SK-N-SH (cell line): ENCODE measurements at regions not wholly inside any gene's neighbourhood (a gene's known extent, or its start where the extent isn't known, plus 50 kb on each side); places are given as distances from the start of the nearest gene placed in this dataset.

Experiments used
- CTCF ChIA-PET: fragments of 300-600, 350-600 bp; formaldehyde crosslinking; extraction: SDS; loops from one replicate; lab custom pipeline; 2021; lab: Yijun Ruan, JAX
- POLR2A ChIA-PET: fragments of 350-600 bp; sonication (Branson Sonifier 250); formaldehyde crosslinking; extraction: SDS; loops from one replicate; lab custom pipeline; 2020; ENCODE audit warnings: antibody characterized with exemption, inconsistent platforms; lab: Yijun Ruan, JAX
- DNase-seq: peaks from one replicate; pipeline ENCODE4 v3.0.0; 2012
- H2AFZ ChIP-seq: fragments of 200-600 bp; sonication (generic); 2 replicates; pipeline ENCODE4 v1.8.1; 2016; ENCODE audit warnings: antibody characterized with exemption, mild to moderate bottlenecking, low read depth
- H3F3A ChIP-seq: fragments of 200-600 bp; sonication (generic); replicated peaks from 2 replicates; pipeline ENCODE3; 2016; ENCODE audit warnings: antibody characterized with exemption, mild to moderate bottlenecking; ENCODE audit not compliant: insufficient read depth
- H3K27ac ChIP-seq, 2 experiments: fragments of 200-500 bp in 1 of 2; fragments of 200-600 bp in 1 of 2; sonication (Bioruptor generic) in 1 of 2; sonication (generic), shearing (Covaris generic) in 1 of 2; 2 replicates each; pipeline versions ENCODE4 v1.5.1 to v1.6.1; 2014 to 2016; ENCODE audit warnings: low read depth in 2 of 2, inconsistent platforms in 1 of 2, low read length in 1 of 2, mild to moderate bottlenecking in 1 of 2, mixed read lengths in 1 of 2
- H3K27me3 ChIP-seq: fragments of 200-600 bp; sonication (generic), shearing (Covaris generic); 2 replicates; pipeline ENCODE4 v1.6.1; 2016; ENCODE audit warnings: mixed run types; ENCODE audit not compliant: insufficient read depth
- H3K36me3 ChIP-seq, 2 experiments: fragments of 200-500 bp in 1 of 2; fragments of 200-600 bp in 1 of 2; sonication (Bioruptor generic) in 1 of 2; sonication (generic) in 1 of 2; replicated peaks in 1 of 2; 2 replicates each; pipeline versions ENCODE3 to v1.5.1; 2014 to 2016; ENCODE audit warnings: low read length in 1 of 2, mild to moderate bottlenecking in 1 of 2; ENCODE audit not compliant: insufficient read depth in 2 of 2, control insufficient read depth in 1 of 2
- H3K4me1 ChIP-seq, 2 experiments: fragments of 200-500 bp in 1 of 2; fragments of 200-600 bp in 1 of 2; sonication (Bioruptor generic) in 1 of 2; sonication (generic), shearing (Covaris generic) in 1 of 2; 2 replicates each; pipeline versions ENCODE4 v1.5.1 to v1.6.1; 2014 to 2016; ENCODE audit warnings: low read depth in 1 of 2, low read length in 1 of 2, mixed run types in 1 of 2; ENCODE audit not compliant: insufficient read depth in 2 of 2, control insufficient read depth in 1 of 2
- H3K4me2 ChIP-seq: fragments of 200-600 bp; sonication (generic), shearing (Covaris generic); 2 replicates; pipeline ENCODE4 v1.6.1; 2017; ENCODE audit warnings: mixed run types
- H3K4me3 ChIP-seq, 2 experiments: fragments of 200-500 bp in 1 of 2; fragments of 200-600 bp in 1 of 2; sonication (Bioruptor generic) in 1 of 2; sonication (generic), shearing (Covaris generic) in 1 of 2; 2 replicates each; pipeline versions ENCODE4 v1.5.1 to v1.8.1; 2014 to 2016; ENCODE audit warnings: low read depth in 2 of 2, inconsistent platforms in 1 of 2, low read length in 1 of 2, mild to moderate bottlenecking in 1 of 2, mixed read lengths in 1 of 2, moderate library complexity in 1 of 2
- H3K79me2 ChIP-seq: fragments of 200-600 bp; sonication (generic); 2 replicates; pipeline ENCODE4 v1.8.1; 2017; ENCODE audit warnings: mild to moderate bottlenecking; ENCODE audit not compliant: insufficient read depth
- H3K9ac ChIP-seq: fragments of 200-600 bp; sonication (generic); 2 replicates; pipeline ENCODE4 v1.6.1; 2017; ENCODE audit warnings: mixed run types
- H3K9me2 ChIP-seq: fragments of 200-600 bp; sonication (generic); 2 replicates; pipeline ENCODE4 v1.6.1; 2017; ENCODE audit warnings: mixed run types
- H3K9me3 ChIP-seq: fragments of 200-600 bp; sonication (generic); 2 replicates; pipeline ENCODE4 v1.6.1; 2017; ENCODE audit warnings: mixed run types, mild to moderate bottlenecking, moderate library complexity
- H4K20me1 ChIP-seq: fragments of 200-600 bp; sonication (generic); 2 replicates; pipeline ENCODE4 v1.6.1; 2017; ENCODE audit warnings: mild to moderate bottlenecking, mixed run types; ENCODE audit not compliant: insufficient read depth
- CHD2 ChIP-seq: fragments of 150-350 bp; IDR thresholded peaks from 2 replicates; pipeline ENCODE4 v1.6.1; 2018; ENCODE audit warnings: low read length; ENCODE audit not compliant: partially characterized antibody
- ELF1 ChIP-seq: IDR thresholded peaks from 2 replicates; pipeline ENCODE4 v1.4.0; 2012
- FOXJ3 ChIP-seq: sonication (generic); formaldehyde crosslinking; IDR thresholded peaks from 2 replicates; pipeline ENCODE4 v1.5.1; 2020; ENCODE audit warnings: mild to moderate bottlenecking, missing genetic modification reagents
- GABPA ChIP-seq: IDR thresholded peaks from 2 replicates; pipeline ENCODE4 v1.4.0; 2012; ENCODE audit warnings: low read depth, mild to moderate bottlenecking
- MXI1 ChIP-seq: IDR thresholded peaks from 2 replicates; pipeline ENCODE4 v1.6.1; 2012; ENCODE audit warnings: mild to moderate bottlenecking, low read depth, low read length, improper control_type of control experiment
- RAD21 ChIP-seq: IDR thresholded peaks from 2 replicates; pipeline ENCODE4 v1.6.1; 2012; ENCODE audit warnings: mild to moderate bottlenecking, low read length
- RXRA ChIP-seq: IDR thresholded peaks from 2 replicates; pipeline ENCODE4 v1.4.0; 2012; ENCODE audit warnings: low read depth, mild to moderate bottlenecking, borderline replicate concordance
- SMC3 ChIP-seq: IDR thresholded peaks from 2 replicates; pipeline ENCODE4 v1.6.1; 2012; ENCODE audit warnings: low read depth, low read length, improper control_type of control experiment
- TAF1 ChIP-seq: IDR thresholded peaks from 2 replicates; pipeline ENCODE4 v1.6.1; 2012; ENCODE audit warnings: low read depth, mild to moderate bottlenecking, low read length, moderate library complexity, borderline replicate concordance
- TCF12 ChIP-seq: IDR thresholded peaks from 2 replicates; pipeline ENCODE4 v1.4.0; 2012
- TEAD4 ChIP-seq: IDR thresholded peaks from 2 replicates; pipeline ENCODE4 v1.4.0; 2012; ENCODE audit warnings: mild to moderate bottlenecking, borderline replicate concordance; ENCODE audit not compliant: insufficient read depth
- WGBS: methylation state at CpG from one replicate; pipeline ENCODE4 v1.1.6; 2017; ENCODE audit warnings: low lambda C conversion rate; 5-methylcytosine and 5-hydroxymethylcytosine counted together
- TF ChIP-seq, protein P1 (sequence below): IDR thresholded peaks from 2 replicates; pipeline ENCODE4 v1.4.0; 2012; ENCODE audit warnings: low read depth, borderline replicate concordance
- TF ChIP-seq, protein P2 (sequence below): IDR thresholded peaks from 2 replicates; pipeline ENCODE4 v1.6.1; 2012; ENCODE audit warnings: mild to moderate bottlenecking, low read depth, low read length, moderate library complexity
- TF ChIP-seq, protein P3 (sequence below): fragments of 200-600 bp; sonication (generic); IDR thresholded peaks from 2 replicates; pipeline ENCODE4 v1.6.1; 2017; ENCODE audit warnings: antibody characterized with exemption, mild to moderate bottlenecking, moderate library complexity
- TF ChIP-seq, protein P4 (sequence below): fragments of 150-350 bp; IDR thresholded peaks from 2 replicates; pipeline ENCODE4 v1.6.1; 2017; ENCODE audit warnings: antibody characterized with exemption, low read length, low read depth, borderline replicate concordance

DNA sequence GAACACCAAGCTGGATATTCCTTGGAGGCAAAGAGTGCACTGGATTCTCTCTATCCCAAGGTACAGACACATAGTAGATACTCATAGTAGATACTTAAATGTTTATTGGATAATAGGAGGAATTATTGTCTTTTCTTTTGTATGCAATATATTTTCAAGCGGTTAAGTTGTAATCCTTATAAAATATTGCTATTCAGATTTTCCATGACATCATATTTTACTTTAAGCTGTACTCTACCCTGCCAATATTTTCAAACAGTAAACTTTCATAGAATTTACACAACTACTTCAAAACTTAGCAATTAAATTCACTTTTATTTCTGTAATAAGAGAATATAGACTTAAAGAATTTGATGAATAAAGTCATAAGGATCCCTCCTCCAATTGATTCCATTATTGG lies 546.5 kb upstream of the CAMK1G start:
- no peaks in the 10 kb centered on the region for H3K9me2 ChIP-seq
- no peaks in the 10 kb centered on the region for H3K79me2 ChIP-seq
- ChIA-PET POLR2A (no interaction called here), CTCF (no interaction called here)
- H3K4me2 ChIP-seq: no peak overlapping the region
- H3K4me3 ChIP-seq: no peak overlapping the region
- no peaks in the 10 kb centered on the region for H4K20me1 ChIP-seq
- TF ChIP-seq FOXJ3 (CRISPR knock-in tag) (no peak), SMC3 (no peak), RXRA (no peak), GABPA (no peak), ELF1 (no peak), RAD21 (no peak), TCF12 (no peak), MXI1 (no peak), TAF1 (no peak), TEAD4 (no peak), CHD2 (no peak)
- TF ChIP-seq, protein P1, sequence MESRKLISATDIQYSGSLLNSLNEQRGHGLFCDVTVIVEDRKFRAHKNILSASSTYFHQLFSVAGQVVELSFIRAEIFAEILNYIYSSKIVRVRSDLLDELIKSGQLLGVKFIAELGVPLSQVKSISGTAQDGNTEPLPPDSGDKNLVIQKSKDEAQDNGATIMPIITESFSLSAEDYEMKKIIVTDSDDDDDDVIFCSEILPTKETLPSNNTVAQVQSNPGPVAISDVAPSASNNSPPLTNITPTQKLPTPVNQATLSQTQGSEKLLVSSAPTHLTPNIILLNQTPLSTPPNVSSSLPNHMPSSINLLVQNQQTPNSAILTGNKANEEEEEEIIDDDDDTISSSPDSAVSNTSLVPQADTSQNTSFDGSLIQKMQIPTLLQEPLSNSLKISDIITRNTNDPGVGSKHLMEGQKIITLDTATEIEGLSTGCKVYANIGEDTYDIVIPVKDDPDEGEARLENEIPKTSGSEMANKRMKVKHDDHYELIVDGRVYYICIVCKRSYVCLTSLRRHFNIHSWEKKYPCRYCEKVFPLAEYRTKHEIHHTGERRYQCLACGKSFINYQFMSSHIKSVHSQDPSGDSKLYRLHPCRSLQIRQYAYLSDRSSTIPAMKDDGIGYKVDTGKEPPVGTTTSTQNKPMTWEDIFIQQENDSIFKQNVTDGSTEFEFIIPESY: no peak
- TF ChIP-seq, protein P2, sequence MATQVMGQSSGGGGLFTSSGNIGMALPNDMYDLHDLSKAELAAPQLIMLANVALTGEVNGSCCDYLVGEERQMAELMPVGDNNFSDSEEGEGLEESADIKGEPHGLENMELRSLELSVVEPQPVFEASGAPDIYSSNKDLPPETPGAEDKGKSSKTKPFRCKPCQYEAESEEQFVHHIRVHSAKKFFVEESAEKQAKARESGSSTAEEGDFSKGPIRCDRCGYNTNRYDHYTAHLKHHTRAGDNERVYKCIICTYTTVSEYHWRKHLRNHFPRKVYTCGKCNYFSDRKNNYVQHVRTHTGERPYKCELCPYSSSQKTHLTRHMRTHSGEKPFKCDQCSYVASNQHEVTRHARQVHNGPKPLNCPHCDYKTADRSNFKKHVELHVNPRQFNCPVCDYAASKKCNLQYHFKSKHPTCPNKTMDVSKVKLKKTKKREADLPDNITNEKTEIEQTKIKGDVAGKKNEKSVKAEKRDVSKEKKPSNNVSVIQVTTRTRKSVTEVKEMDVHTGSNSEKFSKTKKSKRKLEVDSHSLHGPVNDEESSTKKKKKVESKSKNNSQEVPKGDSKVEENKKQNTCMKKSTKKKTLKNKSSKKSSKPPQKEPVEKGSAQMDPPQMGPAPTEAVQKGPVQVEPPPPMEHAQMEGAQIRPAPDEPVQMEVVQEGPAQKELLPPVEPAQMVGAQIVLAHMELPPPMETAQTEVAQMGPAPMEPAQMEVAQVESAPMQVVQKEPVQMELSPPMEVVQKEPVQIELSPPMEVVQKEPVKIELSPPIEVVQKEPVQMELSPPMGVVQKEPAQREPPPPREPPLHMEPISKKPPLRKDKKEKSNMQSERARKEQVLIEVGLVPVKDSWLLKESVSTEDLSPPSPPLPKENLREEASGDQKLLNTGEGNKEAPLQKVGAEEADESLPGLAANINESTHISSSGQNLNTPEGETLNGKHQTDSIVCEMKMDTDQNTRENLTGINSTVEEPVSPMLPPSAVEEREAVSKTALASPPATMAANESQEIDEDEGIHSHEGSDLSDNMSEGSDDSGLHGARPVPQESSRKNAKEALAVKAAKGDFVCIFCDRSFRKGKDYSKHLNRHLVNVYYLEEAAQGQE: no peak
- TF ChIP-seq, protein P3, sequence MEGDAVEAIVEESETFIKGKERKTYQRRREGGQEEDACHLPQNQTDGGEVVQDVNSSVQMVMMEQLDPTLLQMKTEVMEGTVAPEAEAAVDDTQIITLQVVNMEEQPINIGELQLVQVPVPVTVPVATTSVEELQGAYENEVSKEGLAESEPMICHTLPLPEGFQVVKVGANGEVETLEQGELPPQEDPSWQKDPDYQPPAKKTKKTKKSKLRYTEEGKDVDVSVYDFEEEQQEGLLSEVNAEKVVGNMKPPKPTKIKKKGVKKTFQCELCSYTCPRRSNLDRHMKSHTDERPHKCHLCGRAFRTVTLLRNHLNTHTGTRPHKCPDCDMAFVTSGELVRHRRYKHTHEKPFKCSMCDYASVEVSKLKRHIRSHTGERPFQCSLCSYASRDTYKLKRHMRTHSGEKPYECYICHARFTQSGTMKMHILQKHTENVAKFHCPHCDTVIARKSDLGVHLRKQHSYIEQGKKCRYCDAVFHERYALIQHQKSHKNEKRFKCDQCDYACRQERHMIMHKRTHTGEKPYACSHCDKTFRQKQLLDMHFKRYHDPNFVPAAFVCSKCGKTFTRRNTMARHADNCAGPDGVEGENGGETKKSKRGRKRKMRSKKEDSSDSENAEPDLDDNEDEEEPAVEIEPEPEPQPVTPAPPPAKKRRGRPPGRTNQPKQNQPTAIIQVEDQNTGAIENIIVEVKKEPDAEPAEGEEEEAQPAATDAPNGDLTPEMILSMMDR: no peak
- TF ChIP-seq, protein P4, sequence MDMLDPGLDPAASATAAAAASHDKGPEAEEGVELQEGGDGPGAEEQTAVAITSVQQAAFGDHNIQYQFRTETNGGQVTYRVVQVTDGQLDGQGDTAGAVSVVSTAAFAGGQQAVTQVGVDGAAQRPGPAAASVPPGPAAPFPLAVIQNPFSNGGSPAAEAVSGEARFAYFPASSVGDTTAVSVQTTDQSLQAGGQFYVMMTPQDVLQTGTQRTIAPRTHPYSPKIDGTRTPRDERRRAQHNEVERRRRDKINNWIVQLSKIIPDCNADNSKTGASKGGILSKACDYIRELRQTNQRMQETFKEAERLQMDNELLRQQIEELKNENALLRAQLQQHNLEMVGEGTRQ: no peak
- WGBS: 84% methylated on average over 1 of the region's 1 CpG
- no peak for DNase-seq
- no peak overlapping the region for H3K9ac ChIP-seq
- no peak overlapping the region for H2AFZ ChIP-seq
- H3K4me1 ChIP-seq: peaks cover 6 to 8% of the 10 kb centered on the region in 2 experiments; a peak in 3 of 4 replicates
- H3K27me3 ChIP-seq: no peaks in the 10 kb centered on the region
- H3F3A ChIP-seq: peaks cover 10% of the 10 kb centered on the region
- no peak overlapping the region for H3K27ac ChIP-seq
- H3K36me3 ChIP-seq: no peaks in the 10 kb centered on the region
- no peaks in the 10 kb centered on the region for H3K9me3 ChIP-seq
